Endothelial cell (in vitro differentiated cells): ENCODE measurements at regions not wholly inside any gene's neighbourhood (a gene's known extent, or its start where the extent isn't known, plus 50 kb on each side); places are given as distances from the start of the nearest gene placed in this dataset.

Experiments used
- DNase-seq: peaks from one replicate; pipeline ENCODE4 v3.0.0; 2021; ENCODE audit warnings: low spot score
- H3K27ac Mint-ChIP-seq: one replicate; pipeline ENCODE4 v1.8.0; 2021; ENCODE audit warnings: mixed read lengths, inconsistent platforms; ENCODE audit not compliant: unreplicated experiment
- H3K27me3 Mint-ChIP-seq: one replicate; pipeline ENCODE4 v1.8.0; 2021; ENCODE audit warnings: mild to moderate bottlenecking, moderate library complexity, mixed read lengths, inconsistent platforms; ENCODE audit not compliant: unreplicated experiment
- H3K36me3 Mint-ChIP-seq: one replicate; pipeline ENCODE4 v1.8.0; 2021; ENCODE audit warnings: mild to moderate bottlenecking, low read depth, mixed read lengths, inconsistent platforms; ENCODE audit not compliant: unreplicated experiment
- H3K4me1 Mint-ChIP-seq: one replicate; pipeline ENCODE4 v1.8.0; 2021; ENCODE audit warnings: mild to moderate bottlenecking, mixed read lengths, inconsistent platforms; ENCODE audit not compliant: unreplicated experiment
- H3K4me3 Mint-ChIP-seq: one replicate; pipeline ENCODE4 v1.8.0; 2021; ENCODE audit warnings: mild to moderate bottlenecking, mixed read lengths, inconsistent platforms; ENCODE audit not compliant: unreplicated experiment
- H3K9me3 Mint-ChIP-seq: one replicate; pipeline ENCODE4 v1.8.0; 2021; ENCODE audit warnings: mixed read lengths, inconsistent platforms; ENCODE audit not compliant: unreplicated experiment
- TF ChIP-seq, protein P1 (sequence below): fragments of 200-600 bp; sonication (generic); IDR thresholded peaks from one replicate; pipeline ENCODE4 v1.5.0; 2021; ENCODE audit warnings: antibody characterized with exemption; ENCODE audit not compliant: unreplicated experiment

DNA sequence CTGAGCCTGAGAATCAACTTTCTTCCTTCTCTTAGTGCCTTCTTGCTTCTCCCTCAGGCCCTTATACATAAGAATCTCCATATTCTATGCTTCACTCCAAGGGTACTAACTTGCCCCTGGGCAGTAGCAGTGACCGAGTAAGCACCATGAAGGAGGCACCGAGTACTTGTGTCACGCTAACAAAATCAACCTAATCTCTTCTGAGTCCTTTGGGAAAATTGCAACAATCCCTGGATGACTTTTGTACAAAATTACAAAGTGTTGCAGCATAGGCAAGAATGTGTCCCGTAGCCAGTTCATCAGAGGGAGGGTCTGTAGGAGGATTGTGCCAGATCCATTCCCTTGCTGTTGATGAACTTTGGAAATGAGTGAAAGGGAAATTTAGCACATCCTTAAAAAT is 80.4 kb upstream of the EEPD1 start:
- no peaks in the 10 kb centered on the region for H3K9me3 Mint-ChIP-seq
- H3K36me3 Mint-ChIP-seq, result no peaks in the 10 kb centered on the region
- peaks cover 4% of the 10 kb centered on the region for H3K27me3 Mint-ChIP-seq
- no peak overlapping the region for H3K27ac Mint-ChIP-seq
- peaks cover 46% of the 10 kb centered on the region for H3K4me1 Mint-ChIP-seq
- no peak overlapping the region for H3K4me3 Mint-ChIP-seq
- no peak for DNase-seq
- TF ChIP-seq, protein P1, sequence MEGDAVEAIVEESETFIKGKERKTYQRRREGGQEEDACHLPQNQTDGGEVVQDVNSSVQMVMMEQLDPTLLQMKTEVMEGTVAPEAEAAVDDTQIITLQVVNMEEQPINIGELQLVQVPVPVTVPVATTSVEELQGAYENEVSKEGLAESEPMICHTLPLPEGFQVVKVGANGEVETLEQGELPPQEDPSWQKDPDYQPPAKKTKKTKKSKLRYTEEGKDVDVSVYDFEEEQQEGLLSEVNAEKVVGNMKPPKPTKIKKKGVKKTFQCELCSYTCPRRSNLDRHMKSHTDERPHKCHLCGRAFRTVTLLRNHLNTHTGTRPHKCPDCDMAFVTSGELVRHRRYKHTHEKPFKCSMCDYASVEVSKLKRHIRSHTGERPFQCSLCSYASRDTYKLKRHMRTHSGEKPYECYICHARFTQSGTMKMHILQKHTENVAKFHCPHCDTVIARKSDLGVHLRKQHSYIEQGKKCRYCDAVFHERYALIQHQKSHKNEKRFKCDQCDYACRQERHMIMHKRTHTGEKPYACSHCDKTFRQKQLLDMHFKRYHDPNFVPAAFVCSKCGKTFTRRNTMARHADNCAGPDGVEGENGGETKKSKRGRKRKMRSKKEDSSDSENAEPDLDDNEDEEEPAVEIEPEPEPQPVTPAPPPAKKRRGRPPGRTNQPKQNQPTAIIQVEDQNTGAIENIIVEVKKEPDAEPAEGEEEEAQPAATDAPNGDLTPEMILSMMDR, result no peak

- H3K4me1 Mint-ChIP-seq, result peaks cover 29% of the 10 kb centered on the region
Measured at GRCh38 chr7:36075561-36075960, 77.5 kb upstream of the EEPD1 start.

GRCh38 chr7:36076074-36076473 is 77.0 kb upstream of the EEPD1 start:
- Mint-ChIP-seq H3K9me3 (no peaks in the 10 kb centered on the region), H3K4me3 (no peak overlapping the region), H3K27ac (peak overlapping the region; percentile 52), H3K4me1 (peaks cover 28% of the 10 kb centered on the region), H3K27me3 (peaks cover 10% of the 10 kb centered on the region), H3K36me3 (no peaks in the 10 kb centered on the region)
- TF ChIP-seq, protein P1, result no peak
- DNase-seq, result no peak

More at GRCh38 chr7:36075561-36075960, 77.5 kb upstream of the EEPD1 start:
- Mint-ChIP-seq H3K36me3 (no peaks in the 10 kb centered on the region), H3K4me3 (no peak overlapping the region), H3K9me3 (no peaks in the 10 kb centered on the region), H3K27me3 (peaks cover 5% of the 10 kb centered on the region), H3K27ac (peak overlapping the region; percentile 82)
- no peak for DNase-seq
- TF ChIP-seq, protein P1, result no peak

DNA sequence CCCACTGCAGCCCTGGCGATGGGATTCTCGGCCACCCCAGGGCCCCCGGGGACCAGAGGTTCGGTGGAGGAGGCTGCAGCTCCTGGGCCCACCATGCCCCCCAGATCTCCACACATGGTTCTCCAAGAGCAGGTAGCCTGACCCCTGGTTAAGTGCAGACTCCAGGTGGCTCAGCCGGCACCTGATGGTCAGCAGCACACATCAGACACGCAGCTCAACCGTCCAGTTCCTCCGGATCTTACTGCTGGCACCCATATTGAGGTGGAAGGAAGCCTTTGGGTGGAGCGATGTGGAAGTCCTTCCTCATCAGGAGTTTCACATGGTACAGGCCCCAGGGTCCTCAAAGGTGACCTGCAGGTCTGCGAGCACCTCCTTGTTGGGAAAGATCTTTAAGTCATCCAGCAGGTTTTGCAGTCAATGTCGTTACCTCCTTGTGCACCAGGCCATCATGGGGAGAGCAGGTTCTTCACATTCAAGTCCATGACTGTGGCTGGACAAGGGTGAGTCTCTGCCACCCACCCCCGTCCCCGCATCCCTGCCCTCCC is 74.2 kb upstream of the EEPD1 start:
- TF ChIP-seq, protein P1, result no peak
- Mint-ChIP-seq H3K4me1 (peaks cover 28% of the 10 kb centered on the region), H3K4me3 (no peak overlapping the region), H3K36me3 (no peaks in the 10 kb centered on the region), H3K27ac (no peak overlapping the region), H3K27me3 (peaks cover 10% of the 10 kb centered on the region), H3K9me3 (no peaks in the 10 kb centered on the region)
- DNase-seq, result no peak

DNA sequence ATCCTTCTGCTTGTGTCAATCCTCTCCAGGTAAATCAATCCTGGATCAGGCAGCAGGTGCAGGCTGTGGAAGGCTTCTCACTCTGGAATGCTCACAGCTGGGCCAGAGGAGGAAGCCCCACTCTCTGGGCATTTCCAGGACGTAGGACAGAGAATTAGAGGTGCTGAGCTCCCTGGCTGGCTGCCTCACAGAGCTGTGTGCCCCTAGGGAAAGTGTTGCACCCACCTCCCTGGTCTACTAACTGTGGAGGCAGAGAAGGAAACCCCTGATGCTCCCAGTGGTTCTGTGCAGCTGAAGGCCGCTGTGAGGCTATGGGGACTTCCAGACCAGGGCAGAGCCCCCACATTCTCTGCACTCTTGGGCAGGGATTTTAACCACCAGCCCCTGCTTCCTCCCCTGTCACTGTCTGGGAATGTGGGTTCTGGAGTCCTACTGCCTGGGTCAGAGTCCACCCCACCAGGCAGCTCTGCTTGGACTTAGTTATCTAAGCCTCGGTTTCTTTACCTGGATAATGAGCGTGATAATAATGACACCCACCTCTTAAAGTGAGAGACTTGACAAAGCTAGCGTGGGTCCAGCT is 73.5 kb upstream of the EEPD1 start:
- DNase-seq, result no peak
- Mint-ChIP-seq H3K4me3 (no peak overlapping the region), H3K27me3 (peaks cover 10% of the 10 kb centered on the region), H3K36me3 (no peaks in the 10 kb centered on the region), H3K4me1 (peaks cover 26% of the 10 kb centered on the region), H3K27ac (no peak overlapping the region), H3K9me3 (no peaks in the 10 kb centered on the region)
- TF ChIP-seq, protein P1, result no peak
